Fibroblast of the aortic adventitia (primary cell): ENCODE measurements at regions not wholly inside any gene's neighbourhood (a gene's known extent, or its start where the extent isn't known, plus 50 kb on each side); places are given as distances from the start of the nearest gene placed in this dataset.

ENCODE experiments used
- DNase-seq: peaks from one replicate; pipeline ENCODE4 v3.0.0-alpha.2; 2010; ENCODE audit warnings: low read depth
- H3K4me3 ChIP-seq: 2 replicates; pipeline ENCODE4 v1.5.1; 2011; ENCODE audit warnings: low read depth, mild to moderate bottlenecking, control low read depth, low read length, moderate library complexity
- TF ChIP-seq, protein P1 (sequence below): IDR thresholded peaks from 2 replicates; pipeline ENCODE4 v1.5.1; 2011; ENCODE audit warnings: mild to moderate bottlenecking, low read length, control low read depth, inconsistent platforms; ENCODE audit not compliant: insufficient read depth

- TF ChIP-seq, protein P1, sequence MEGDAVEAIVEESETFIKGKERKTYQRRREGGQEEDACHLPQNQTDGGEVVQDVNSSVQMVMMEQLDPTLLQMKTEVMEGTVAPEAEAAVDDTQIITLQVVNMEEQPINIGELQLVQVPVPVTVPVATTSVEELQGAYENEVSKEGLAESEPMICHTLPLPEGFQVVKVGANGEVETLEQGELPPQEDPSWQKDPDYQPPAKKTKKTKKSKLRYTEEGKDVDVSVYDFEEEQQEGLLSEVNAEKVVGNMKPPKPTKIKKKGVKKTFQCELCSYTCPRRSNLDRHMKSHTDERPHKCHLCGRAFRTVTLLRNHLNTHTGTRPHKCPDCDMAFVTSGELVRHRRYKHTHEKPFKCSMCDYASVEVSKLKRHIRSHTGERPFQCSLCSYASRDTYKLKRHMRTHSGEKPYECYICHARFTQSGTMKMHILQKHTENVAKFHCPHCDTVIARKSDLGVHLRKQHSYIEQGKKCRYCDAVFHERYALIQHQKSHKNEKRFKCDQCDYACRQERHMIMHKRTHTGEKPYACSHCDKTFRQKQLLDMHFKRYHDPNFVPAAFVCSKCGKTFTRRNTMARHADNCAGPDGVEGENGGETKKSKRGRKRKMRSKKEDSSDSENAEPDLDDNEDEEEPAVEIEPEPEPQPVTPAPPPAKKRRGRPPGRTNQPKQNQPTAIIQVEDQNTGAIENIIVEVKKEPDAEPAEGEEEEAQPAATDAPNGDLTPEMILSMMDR, result no peak
- H3K4me3 ChIP-seq, result no peak overlapping the region
- no peak for DNase-seq
These were observed 128.9 kb downstream of the LRRC70 start for GRCh38 chr5:62707563-62707962.

DNA sequence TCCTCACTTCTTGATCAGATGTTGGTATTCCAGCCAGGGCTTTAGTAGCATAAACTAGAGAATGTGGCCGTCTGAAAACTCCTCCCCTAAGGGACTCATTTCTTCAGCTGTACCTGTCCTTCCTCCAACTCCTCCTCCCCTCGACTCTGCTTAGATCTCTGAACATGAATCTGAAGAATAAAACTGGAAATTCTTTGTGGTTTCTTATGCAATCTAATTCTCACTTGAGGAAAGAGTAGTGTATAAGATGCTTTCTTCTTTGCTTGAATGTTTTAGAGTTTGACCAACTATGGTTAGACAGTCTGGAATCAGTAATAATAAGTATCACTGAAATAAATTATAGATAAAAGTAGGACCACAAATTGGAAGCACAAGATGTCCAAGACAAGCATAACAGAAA lies 128.5 kb downstream of the LRRC70 start:
- H3K4me3 ChIP-seq, result no peak overlapping the region
- TF ChIP-seq, protein P1, result no peak
- no peak for DNase-seq

GRCh38 chr5:62705022-62705421 lies 126.4 kb downstream of the LRRC70 start:
- no peak overlapping the region for H3K4me3 ChIP-seq
- TF ChIP-seq, protein P1, result no peak
- DNase-seq, result no peak

- no peak for DNase-seq
- TF ChIP-seq, protein P1, result no peak
- H3K4me3 ChIP-seq, result no peak overlapping the region
These were observed 123.5 kb downstream of the LRRC70 start for GRCh38 chr5:62702126-62702525.

DNA sequence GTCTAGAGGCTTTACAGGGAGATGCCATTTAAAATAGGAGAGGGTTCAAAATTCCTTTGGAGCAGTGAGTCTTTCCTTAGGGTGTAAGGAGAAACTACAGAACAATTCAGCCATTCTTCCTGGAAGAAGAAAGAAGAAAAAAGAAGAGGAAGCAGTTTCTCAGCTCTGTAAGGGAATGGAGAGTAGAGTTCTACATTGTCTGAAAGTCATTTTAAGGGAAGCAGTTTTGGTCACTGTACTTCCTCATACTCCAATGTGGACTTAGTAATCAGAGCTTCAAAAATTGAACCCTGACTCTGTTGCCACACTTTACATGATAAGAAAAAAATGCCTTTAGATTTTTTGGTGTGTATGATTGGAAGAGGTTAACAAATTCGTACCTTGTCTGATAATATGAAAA lies 122.4 kb downstream of the LRRC70 start:
- DNase-seq, result no peak
- TF ChIP-seq, protein P1, result no peak
- no peak overlapping the region for H3K4me3 ChIP-seq

- TF ChIP-seq, protein P1, result no peak
- DNase-seq, result no peak
- H3K4me3 ChIP-seq, result no peak overlapping the region
These were observed 120.1 kb downstream of the LRRC70 start for GRCh38 chr5:62698756-62699155.

DNA sequence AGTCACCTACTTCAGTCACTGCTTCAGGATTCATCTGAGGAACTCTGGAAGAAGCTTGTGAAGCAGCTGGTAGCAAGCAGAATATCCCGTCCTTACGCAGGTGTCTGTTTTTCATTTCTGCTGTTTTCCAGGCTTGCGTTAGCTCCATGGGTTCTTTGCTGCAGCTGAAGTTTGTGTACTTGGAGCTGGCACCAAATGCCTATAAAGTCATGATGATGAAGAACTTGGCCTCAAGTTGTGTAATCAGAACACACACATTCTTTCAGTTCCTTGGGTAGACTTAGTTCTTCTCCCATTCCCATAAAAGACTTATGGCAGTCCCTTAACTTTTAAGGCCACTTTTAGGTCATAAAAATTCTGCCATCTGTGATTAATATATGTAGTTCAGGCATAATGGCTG lies 116.7 kb downstream of the LRRC70 start:
- no peak for DNase-seq
- no peak overlapping the region for H3K4me3 ChIP-seq
- TF ChIP-seq, protein P1, result no peak
